ENCODE measurements at regions not wholly inside any gene's neighbourhood (a gene's known extent, or its start where the extent isn't known, plus 50 kb on each side); places are given as distances from the start of the nearest gene placed in this dataset.
A peak's percentile ranks its signal among the peaks of the same experiment; 100 is the strongest.

DNA sequence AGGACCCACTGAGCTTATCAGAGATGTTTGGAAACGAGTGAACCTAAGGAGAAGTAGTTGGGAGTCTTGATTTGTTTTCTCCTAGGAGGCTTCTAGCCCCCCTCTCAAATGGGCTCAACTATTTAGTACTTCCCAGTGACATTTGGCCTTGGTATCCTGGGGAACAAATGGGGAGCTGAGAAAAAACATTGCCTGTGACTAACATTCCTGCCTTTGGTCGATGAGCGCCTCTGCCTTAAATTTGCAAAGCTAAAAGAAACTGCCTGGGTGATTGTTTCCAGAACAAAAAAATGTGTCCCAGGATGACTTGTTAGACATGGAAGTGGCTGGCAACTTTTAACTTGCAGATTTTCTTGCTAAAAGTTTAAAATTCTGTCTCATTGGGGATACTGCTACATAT lies 58.8 kb upstream of the IGFBP7 start:
- DNase-seq (ENCODE audit: low read depth): no peak
- no peak for TF ChIP-seq CTCF (conservative IDR thresholded peaks at IDR 0.05; ENCODE audit: low read depth, low read length)
- H3K4me3 ChIP-seq (ENCODE audit: low read depth, low read length): no peak overlapping the region

- DNase-seq (ENCODE audit: low read depth): peak; percentile 90
- peak; percentile 84 for TF ChIP-seq CTCF (conservative IDR thresholded peaks at IDR 0.05; ENCODE audit: low read depth, low read length)
Measured at GRCh38 chr4:57163530-57164459, 53.6 kb upstream of the IGFBP7 start.

GRCh38 chr4:57162499-57163019 lies 52.4 kb upstream of the IGFBP7 start:
- peak; percentile 30 for DNase-seq (ENCODE audit: low read depth)
- no peak for TF ChIP-seq CTCF (conservative IDR thresholded peaks at IDR 0.05; ENCODE audit: low read depth, low read length)
- no peak overlapping the region for H3K4me3 ChIP-seq (ENCODE audit: low read depth, low read length)

More at GRCh38 chr4:57163530-57164459, 53.6 kb upstream of the IGFBP7 start:
- peak overlapping the region; percentile 67 for H3K4me3 ChIP-seq (ENCODE audit: low read depth, low read length)
